ENCODE measurements at regions not wholly inside any gene's neighbourhood (a gene's known extent, or its start where the extent isn't known, plus 50 kb on each side); places are given as distances from the start of the nearest gene placed in this dataset.
"Not testable (repeated sequence)": the region's sequence is repeated elsewhere in the genome, so short reads cannot be mapped to it uniquely, and the experiment has no call there.

- H3K79me2 ChIP-seq (ENCODE audit: low read length), result no peaks in the 10 kb centered on the region
- no peak overlapping the region for H3K4me2 ChIP-seq (ENCODE audit: low read depth, low read length, poor library complexity, severe bottlenecking)
- H3K36me3 ChIP-seq (ENCODE audit: insufficient read depth, low read length), result no peaks in the 10 kb centered on the region
- no peak overlapping the region for H3K9ac ChIP-seq (ENCODE audit: low read length)
- H3K4me1 ChIP-seq (ENCODE audit: low read length), result no peaks in the 10 kb centered on the region
- no peak for DNase-seq
- H3K4me3 ChIP-seq (ENCODE audit: low read length), result no peak overlapping the region
- H2AFZ ChIP-seq (ENCODE audit: low read length), result no peak overlapping the region
- no peaks in the 10 kb centered on the region for H3K27me3 ChIP-seq (ENCODE audit: low read length)
- no peak overlapping the region for H3K27ac ChIP-seq (ENCODE audit: low read length)
- H3K9me3 ChIP-seq (ENCODE audit: low read length), result no peaks in the 10 kb centered on the region
- H4K20me1 ChIP-seq (ENCODE audit: insufficient read depth, low read depth, low read length), result no peaks in the 10 kb centered on the region
- H3K9me2 ChIP-seq (replicated peaks; ENCODE audit: insufficient read depth, low read length), result no peaks in the 10 kb centered on the region
Measured at GRCh38 chr9:16062542-16063240, 509.8 kb downstream of the CCDC171 start.

GRCh38 chr9:16063241-16063591 lies 510.4 kb downstream of the CCDC171 start:
- Histone ChIP-seq H3K36me3 (ENCODE audit: insufficient read depth, low read length) (no peaks in the 10 kb centered on the region), H3K79me2 (ENCODE audit: low read length) (no peaks in the 10 kb centered on the region), H3K27ac (ENCODE audit: low read length) (no peak overlapping the region), H2AFZ (ENCODE audit: low read length) (no peak overlapping the region), H3K9ac (ENCODE audit: low read length) (no peak overlapping the region), H3K9me3 (ENCODE audit: low read length) (no peaks in the 10 kb centered on the region), H3K9me2 (replicated peaks; ENCODE audit: insufficient read depth, low read length) (no peaks in the 10 kb centered on the region), H3K4me1 (ENCODE audit: low read length) (no peaks in the 10 kb centered on the region), H3K4me3 (ENCODE audit: low read length) (no peak overlapping the region), H3K27me3 (ENCODE audit: low read length) (no peaks in the 10 kb centered on the region), H4K20me1 (ENCODE audit: insufficient read depth, low read depth, low read length) (no peaks in the 10 kb centered on the region), H3K4me2 (ENCODE audit: low read depth, low read length, poor library complexity, severe bottlenecking) (no peak overlapping the region)
- DNase-seq, result no peak

- no peak for DNase-seq
Measured at GRCh38 chr9:16064771-16065170, 511.9 kb downstream of the CCDC171 start.

DNA sequence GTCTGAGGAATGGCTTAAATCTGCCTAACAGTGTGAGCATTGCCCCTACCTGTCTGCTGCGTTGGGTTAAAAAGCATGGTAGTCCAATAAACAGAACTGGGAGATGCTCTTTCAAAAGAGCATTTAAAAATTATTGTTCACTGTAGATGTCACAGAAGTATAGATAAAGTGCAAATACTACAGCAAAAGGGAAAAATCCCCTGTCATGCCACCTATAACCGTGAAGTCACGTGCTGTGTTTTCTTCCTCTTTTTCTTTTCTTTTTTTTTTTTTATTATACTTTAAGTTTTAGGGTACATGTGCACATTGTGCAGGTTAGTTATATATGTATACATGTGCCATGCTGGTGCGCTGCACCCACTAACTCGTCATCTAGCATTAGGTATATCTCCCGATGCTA lies 513.4 kb downstream of the CCDC171 start:
- not testable (repeated sequence) for H3K9me2 ChIP-seq (replicated peaks; ENCODE audit: insufficient read depth, low read length); H3K79me2 ChIP-seq (ENCODE audit: low read length); DNase-seq; H3K27me3 ChIP-seq (ENCODE audit: low read length); H3K9me3 ChIP-seq (ENCODE audit: low read length); H3K27ac ChIP-seq (ENCODE audit: low read length); H3K36me3 ChIP-seq (ENCODE audit: insufficient read depth, low read length); H3K9ac ChIP-seq (ENCODE audit: low read length); H2AFZ ChIP-seq (ENCODE audit: low read length); H4K20me1 ChIP-seq (ENCODE audit: insufficient read depth, low read depth, low read length); H3K4me2 ChIP-seq (ENCODE audit: low read depth, low read length, poor library complexity, severe bottlenecking); H3K4me3 ChIP-seq (ENCODE audit: low read length); H3K4me1 ChIP-seq (ENCODE audit: low read length)

More at GRCh38 chr9:16064771-16065170, 511.9 kb downstream of the CCDC171 start:
- Histone ChIP-seq H3K9ac (ENCODE audit: low read length) (no peak overlapping the region), H3K4me3 (ENCODE audit: low read length) (no peak overlapping the region), H3K4me2 (ENCODE audit: low read depth, low read length, poor library complexity, severe bottlenecking) (no peak overlapping the region), H3K27ac (ENCODE audit: low read length) (no peak overlapping the region), H3K9me3 (ENCODE audit: low read length) (no peaks in the 10 kb centered on the region), H4K20me1 (ENCODE audit: insufficient read depth, low read depth, low read length) (no peaks in the 10 kb centered on the region), H3K27me3 (ENCODE audit: low read length) (no peaks in the 10 kb centered on the region), H3K79me2 (ENCODE audit: low read length) (no peaks in the 10 kb centered on the region), H3K36me3 (ENCODE audit: insufficient read depth, low read length) (no peaks in the 10 kb centered on the region), H3K4me1 (ENCODE audit: low read length) (no peaks in the 10 kb centered on the region), H3K9me2 (replicated peaks; ENCODE audit: insufficient read depth, low read length) (no peaks in the 10 kb centered on the region), H2AFZ (ENCODE audit: low read length) (no peak overlapping the region)

DNA sequence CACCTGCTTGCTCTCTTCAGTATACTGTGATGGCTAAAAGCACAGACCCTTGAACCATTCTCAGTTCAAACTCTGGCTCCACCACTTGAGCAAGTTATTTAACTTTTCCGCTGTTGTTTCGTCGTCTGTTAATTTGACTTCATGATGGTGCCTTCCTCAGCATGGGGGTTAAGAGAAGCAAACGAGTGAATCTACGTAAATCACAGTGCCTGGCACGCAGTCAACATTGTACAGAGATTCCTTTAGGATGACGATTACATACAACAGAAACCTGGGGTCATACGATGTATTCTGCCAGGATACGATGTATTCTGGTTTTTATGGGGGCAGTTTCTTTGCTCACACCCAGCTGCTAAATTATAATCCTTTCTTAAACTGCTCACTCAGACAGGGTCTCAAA lies 515.6 kb downstream of the CCDC171 start:
- H3K4me1 ChIP-seq (ENCODE audit: low read length), result no peaks in the 10 kb centered on the region
- H2AFZ ChIP-seq (ENCODE audit: low read length), result no peak overlapping the region
- no peak overlapping the region for H3K4me2 ChIP-seq (ENCODE audit: low read depth, low read length, poor library complexity, severe bottlenecking)
- DNase-seq, result no peak
- no peaks in the 10 kb centered on the region for H4K20me1 ChIP-seq (ENCODE audit: insufficient read depth, low read depth, low read length)
- H3K27ac ChIP-seq (ENCODE audit: low read length), result no peak overlapping the region
- no peak overlapping the region for H3K4me3 ChIP-seq (ENCODE audit: low read length)
- no peak overlapping the region for H3K9ac ChIP-seq (ENCODE audit: low read length)
- H3K9me3 ChIP-seq (ENCODE audit: low read length), result no peaks in the 10 kb centered on the region
- H3K36me3 ChIP-seq (ENCODE audit: insufficient read depth, low read length), result no peaks in the 10 kb centered on the region
- H3K9me2 ChIP-seq (replicated peaks; ENCODE audit: insufficient read depth, low read length), result no peaks in the 10 kb centered on the region
- H3K79me2 ChIP-seq (ENCODE audit: low read length), result no peaks in the 10 kb centered on the region
- H3K27me3 ChIP-seq (ENCODE audit: low read length), result no peaks in the 10 kb centered on the region

- no peak overlapping the region for H3K27ac ChIP-seq (ENCODE audit: low read length)
- no peaks in the 10 kb centered on the region for H3K27me3 ChIP-seq (ENCODE audit: low read length)
- H2AFZ ChIP-seq (ENCODE audit: low read length), result no peak overlapping the region
- H4K20me1 ChIP-seq (ENCODE audit: insufficient read depth, low read depth, low read length), result no peaks in the 10 kb centered on the region
- no peaks in the 10 kb centered on the region for H3K36me3 ChIP-seq (ENCODE audit: insufficient read depth, low read length)
- H3K9me3 ChIP-seq (ENCODE audit: low read length), result no peaks in the 10 kb centered on the region
- no peaks in the 10 kb centered on the region for H3K4me1 ChIP-seq (ENCODE audit: low read length)
- no peaks in the 10 kb centered on the region for H3K79me2 ChIP-seq (ENCODE audit: low read length)
- no peak overlapping the region for H3K4me3 ChIP-seq (ENCODE audit: low read length)
- H3K9ac ChIP-seq (ENCODE audit: low read length), result no peak overlapping the region
- no peak for DNase-seq
- no peaks in the 10 kb centered on the region for H3K9me2 ChIP-seq (replicated peaks; ENCODE audit: insufficient read depth, low read length)
- H3K4me2 ChIP-seq (ENCODE audit: low read depth, low read length, poor library complexity, severe bottlenecking), result no peak overlapping the region
Measured at GRCh38 chr9:16069249-16069648, 516.4 kb downstream of the CCDC171 start.

- no peaks in the 10 kb centered on the region for H3K4me1 ChIP-seq (ENCODE audit: low read length)
- no peaks in the 10 kb centered on the region for H4K20me1 ChIP-seq (ENCODE audit: insufficient read depth, low read depth, low read length)
- H3K27me3 ChIP-seq (ENCODE audit: low read length), result no peaks in the 10 kb centered on the region
- no peak overlapping the region for H3K27ac ChIP-seq (ENCODE audit: low read length)
- H3K9me3 ChIP-seq (ENCODE audit: low read length), result no peaks in the 10 kb centered on the region
- H3K9me2 ChIP-seq (replicated peaks; ENCODE audit: insufficient read depth, low read length), result no peaks in the 10 kb centered on the region
- no peak overlapping the region for H3K4me3 ChIP-seq (ENCODE audit: low read length)
- no peak for DNase-seq
- no peak overlapping the region for H2AFZ ChIP-seq (ENCODE audit: low read length)
- H3K9ac ChIP-seq (ENCODE audit: low read length), result no peak overlapping the region
- no peaks in the 10 kb centered on the region for H3K36me3 ChIP-seq (ENCODE audit: insufficient read depth, low read length)
- H3K79me2 ChIP-seq (ENCODE audit: low read length), result no peaks in the 10 kb centered on the region
- H3K4me2 ChIP-seq (ENCODE audit: low read depth, low read length, poor library complexity, severe bottlenecking), result no peak overlapping the region
Measured at GRCh38 chr9:16069671-16070454, 517.0 kb downstream of the CCDC171 start.

GRCh38 chr9:16070455-16071145 lies 517.8 kb downstream of the CCDC171 start:
- no peak overlapping the region for H3K27ac ChIP-seq (ENCODE audit: low read length)

More at GRCh38 chr9:16070455-16071145, 517.8 kb downstream of the CCDC171 start:
- no peaks in the 10 kb centered on the region for H3K27me3 ChIP-seq (ENCODE audit: low read length)
- no peaks in the 10 kb centered on the region for H4K20me1 ChIP-seq (ENCODE audit: insufficient read depth, low read depth, low read length)
- H3K4me2 ChIP-seq (ENCODE audit: low read depth, low read length, poor library complexity, severe bottlenecking), result no peak overlapping the region
- no peaks in the 10 kb centered on the region for H3K36me3 ChIP-seq (ENCODE audit: insufficient read depth, low read length)
- no peak overlapping the region for H3K4me3 ChIP-seq (ENCODE audit: low read length)
- H2AFZ ChIP-seq (ENCODE audit: low read length), result no peak overlapping the region
- H3K4me1 ChIP-seq (ENCODE audit: low read length), result no peaks in the 10 kb centered on the region
- DNase-seq, result no peak
- H3K9me3 ChIP-seq (ENCODE audit: low read length), result no peaks in the 10 kb centered on the region
- no peaks in the 10 kb centered on the region for H3K9me2 ChIP-seq (replicated peaks; ENCODE audit: insufficient read depth, low read length)
- no peaks in the 10 kb centered on the region for H3K79me2 ChIP-seq (ENCODE audit: low read length)
- no peak overlapping the region for H3K9ac ChIP-seq (ENCODE audit: low read length)

All from Karpas-422 (cell line).